ENCODE measurements at regions not wholly inside any gene's neighbourhood (a gene's known extent, or its start where the extent isn't known, plus 50 kb on each side); places are given as distances from the start of the nearest gene placed in this dataset.

DNA sequence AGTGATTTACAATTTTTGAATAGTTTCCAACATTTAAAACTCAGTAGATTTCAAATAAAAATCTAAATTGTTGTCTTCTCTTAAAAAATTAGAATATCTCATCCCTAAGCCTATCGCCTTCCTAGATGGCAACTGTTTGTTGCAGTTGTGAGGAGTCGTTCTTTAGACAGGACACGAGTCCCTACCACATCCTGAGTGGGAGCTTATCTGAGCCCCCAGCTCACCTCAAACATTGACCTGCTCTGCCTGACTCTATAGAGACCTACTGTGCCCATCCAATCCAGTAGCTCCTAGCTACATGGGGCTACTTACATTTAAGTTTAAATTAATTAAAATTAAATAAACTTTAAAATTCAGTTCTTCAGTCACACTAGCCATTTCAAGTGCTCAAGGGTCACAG is 434.7 kb downstream of the FOXO1 start:
- ChIA-PET SMC1A (ENCODE audit: uncharacterized antibody, unreplicated experiment) (interaction anchor here (1.1 kb wide), 1 partner anchor 11 kb away, joined by 3 read pairs; no protein-coding TSS in a partner anchor), RAD21 (ENCODE audit: unreplicated experiment) (interaction anchor here (0.5 kb wide), 1 partner anchor 403 kb away, joined by 3 read pairs; no protein-coding TSS in a partner anchor), POLR2A (no interaction called here), CTCF (no interaction called here)
- Histone ChIP-seq H3K4me3 (no peak overlapping the region), H2AFZ (ENCODE audit: control insufficient read depth, low read depth, low read length) (no peak overlapping the region), H3K27ac (ENCODE audit: control insufficient read depth, insufficient read depth) (no peak overlapping the region), H3K36me3 (ENCODE audit: control insufficient read depth in 2 of 2, insufficient read depth in 2 of 2, low read length in 1 of 2) (no peaks in the 10 kb centered on the region), H3K27me3 (replicated peaks in 1 of 2; ENCODE audit: control insufficient read depth in 2 of 2, insufficient read depth in 2 of 2, low read length in 1 of 2) (peaks cover 0 to 3% of the 10 kb centered on the region in 2 experiments; a peak in 3 of 4 replicates), H3K4me2 (ENCODE audit: control insufficient read depth, insufficient read depth) (no peak overlapping the region), H3K79me2 (ENCODE audit: control insufficient read depth, insufficient read depth, low read length) (no peaks in the 10 kb centered on the region), H3K9me3 (replicated peaks; ENCODE audit: control insufficient read depth, insufficient read depth, low read length) (no peaks in the 10 kb centered on the region; the same call in 2 of the 3 replicates), H3K4me1 (ENCODE audit: control insufficient read depth, insufficient read depth, low read length) (no peaks in the 10 kb centered on the region), H3K9ac (ENCODE audit: control insufficient read depth, insufficient read depth, low read length) (no peak overlapping the region), H4K20me1 (ENCODE audit: control insufficient read depth, insufficient read depth) (no peaks in the 10 kb centered on the region)
- intact Hi-C loops (cut with micrococcal nuclease; ENCODE audit: unreplicated experiment) (no loop called here), in situ Hi-C loops (cut with MboI) (no loop called here)
- WGBS (ENCODE audit: insufficient coverage, insufficient replicate concordance, low lambda C conversion rate, missing lambda C conversion rate), result 70% methylated on average over 3 of the region's 3 CpGs
- no peak for TF ChIP-seq TARDBP (IDR thresholded peaks at IDR 0.05; ENCODE audit: borderline replicate concordance)
- no peak for TF ChIP-seq MEF2A (IDR thresholded peaks at IDR 0.05; ENCODE audit: insufficient read depth, low read depth, low read length)
- TF ChIP-seq SMARCA5 (IDR thresholded peaks at IDR 0.05), result no peak
- no peak for TF ChIP-seq TCF7 (IDR thresholded peaks at IDR 0.05; ENCODE audit: borderline replicate concordance)
- no peak for TF ChIP-seq RUNX3 (IDR thresholded peaks at IDR 0.05; ENCODE audit: low read length)
- TF ChIP-seq KLF5 (IDR thresholded peaks at IDR 0.05; ENCODE audit: partially characterized antibody), result no peak
- no peak for TF ChIP-seq NFXL1 (IDR thresholded peaks at IDR 0.05; ENCODE audit: borderline replicate concordance)
- no peak for TF ChIP-seq CEBPB (IDR thresholded peaks at IDR 0.05; ENCODE audit: borderline replicate concordance in 1 of 2, low read depth in 2 of 2, low read length in 2 of 2)
- TF ChIP-seq ETV6 (conservative IDR thresholded peaks at IDR 0.05 in 1 of 2, IDR thresholded peaks at IDR 0.05 in 1 of 2; ENCODE audit: borderline replicate concordance in 1 of 2, low read depth in 1 of 2), result no peak
- TF ChIP-seq, protein P1, sequence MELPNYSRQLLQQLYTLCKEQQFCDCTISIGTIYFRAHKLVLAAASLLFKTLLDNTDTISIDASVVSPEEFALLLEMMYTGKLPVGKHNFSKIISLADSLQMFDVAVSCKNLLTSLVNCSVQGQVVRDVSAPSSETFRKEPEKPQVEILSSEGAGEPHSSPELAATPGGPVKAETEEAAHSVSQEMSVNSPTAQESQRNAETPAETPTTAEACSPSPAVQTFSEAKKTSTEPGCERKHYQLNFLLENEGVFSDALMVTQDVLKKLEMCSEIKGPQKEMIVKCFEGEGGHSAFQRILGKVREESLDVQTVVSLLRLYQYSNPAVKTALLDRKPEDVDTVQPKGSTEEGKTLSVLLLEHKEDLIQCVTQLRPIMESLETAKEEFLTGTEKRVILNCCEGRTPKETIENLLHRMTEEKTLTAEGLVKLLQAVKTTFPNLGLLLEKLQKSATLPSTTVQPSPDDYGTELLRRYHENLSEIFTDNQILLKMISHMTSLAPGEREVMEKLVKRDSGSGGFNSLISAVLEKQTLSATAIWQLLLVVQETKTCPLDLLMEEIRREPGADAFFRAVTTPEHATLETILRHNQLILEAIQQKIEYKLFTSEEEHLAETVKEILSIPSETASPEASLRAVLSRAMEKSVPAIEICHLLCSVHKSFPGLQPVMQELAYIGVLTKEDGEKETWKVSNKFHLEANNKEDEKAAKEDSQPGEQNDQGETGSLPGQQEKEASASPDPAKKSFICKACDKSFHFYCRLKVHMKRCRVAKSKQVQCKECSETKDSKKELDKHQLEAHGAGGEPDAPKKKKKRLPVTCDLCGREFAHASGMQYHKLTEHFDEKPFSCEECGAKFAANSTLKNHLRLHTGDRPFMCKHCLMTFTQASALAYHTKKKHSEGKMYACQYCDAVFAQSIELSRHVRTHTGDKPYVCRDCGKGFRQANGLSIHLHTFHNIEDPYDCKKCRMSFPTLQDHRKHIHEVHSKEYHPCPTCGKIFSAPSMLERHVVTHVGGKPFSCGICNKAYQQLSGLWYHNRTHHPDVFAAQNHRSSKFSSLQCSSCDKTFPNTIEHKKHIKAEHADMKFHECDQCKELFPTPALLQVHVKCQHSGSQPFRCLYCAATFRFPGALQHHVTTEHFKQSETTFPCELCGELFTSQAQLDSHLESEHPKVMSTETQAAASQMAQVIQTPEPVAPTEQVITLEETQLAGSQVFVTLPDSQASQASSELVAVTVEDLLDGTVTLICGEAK (IDR thresholded peaks at IDR 0.05; ENCODE audit: borderline replicate concordance), result no peak
- no peak for TF ChIP-seq SPI1 (IDR thresholded peaks at IDR 0.05; ENCODE audit: borderline replicate concordance, insufficient read depth, low read depth, low read length)
- DNase-seq (ENCODE audit: low read depth, low spot score) (no peak), ATAC-seq (no peak), FAIRE-seq (no peak)
- BruUV-seq (replicated peaks), result no TSS peak
